Limb (tissue), 2 donors: ENCODE measurements at regions not wholly inside any gene's neighbourhood (a gene's known extent, or its start where the extent isn't known, plus 50 kb on each side); places are given as distances from the start of the nearest gene placed in this dataset.
"Not testable (repeated sequence)": the region's sequence is repeated elsewhere in the genome, so short reads cannot be mapped to it uniquely, and the experiment has no call there.

ENCODE experiments used
- DNase-seq, 2 donors: peaks; one replicate each; pipeline ENCODE4 v3.0.0-alpha.2; 2016; ENCODE audit errors: extremely low spot score in 2 of 2

DNA sequence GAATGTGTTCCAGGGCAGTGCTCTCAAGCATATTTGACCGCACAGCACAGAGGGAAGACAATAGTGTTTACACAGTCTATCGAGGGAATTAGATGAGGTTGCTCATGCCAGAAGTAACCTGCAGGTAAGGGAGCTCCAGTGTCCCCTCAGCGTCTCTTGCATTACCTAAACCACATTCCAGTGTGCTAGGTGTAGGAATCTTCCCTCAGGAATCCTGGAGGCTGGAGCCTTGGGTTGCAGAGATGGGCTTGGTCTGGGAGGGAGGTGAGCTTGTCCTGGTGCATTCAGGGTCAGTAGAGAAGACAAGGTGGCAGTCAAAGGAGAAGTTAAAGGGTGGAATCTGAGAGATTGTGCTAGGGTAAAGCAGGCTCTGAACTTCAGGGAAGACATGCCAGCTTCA lies 56.3 kb downstream of the SOX14 start:
- no peak for DNase-seq

DNA sequence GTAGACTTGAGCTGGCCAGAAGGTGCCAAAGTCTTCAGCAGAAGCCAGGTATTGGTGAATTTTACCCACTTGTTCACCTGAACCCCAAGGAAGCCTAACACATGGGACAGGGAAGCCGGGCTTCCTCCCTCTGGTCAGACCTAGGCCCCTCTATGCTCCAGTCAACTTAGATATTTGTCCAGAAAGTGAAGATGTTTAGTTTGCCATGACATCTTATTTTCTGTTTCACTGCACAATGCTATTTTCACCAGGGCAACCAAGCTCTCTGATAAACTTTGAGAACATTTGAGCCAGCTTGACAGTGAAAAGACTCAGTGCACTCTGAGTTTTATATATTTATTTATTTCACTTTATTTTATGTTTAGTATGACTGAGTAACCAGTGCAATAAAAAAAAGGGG lies 71.0 kb downstream of the SOX14 start:
- DNase-seq, result no peak

GRCh38 chr3:137845194-137845593 lies 81.1 kb downstream of the SOX14 start:
- no peak for DNase-seq

DNA sequence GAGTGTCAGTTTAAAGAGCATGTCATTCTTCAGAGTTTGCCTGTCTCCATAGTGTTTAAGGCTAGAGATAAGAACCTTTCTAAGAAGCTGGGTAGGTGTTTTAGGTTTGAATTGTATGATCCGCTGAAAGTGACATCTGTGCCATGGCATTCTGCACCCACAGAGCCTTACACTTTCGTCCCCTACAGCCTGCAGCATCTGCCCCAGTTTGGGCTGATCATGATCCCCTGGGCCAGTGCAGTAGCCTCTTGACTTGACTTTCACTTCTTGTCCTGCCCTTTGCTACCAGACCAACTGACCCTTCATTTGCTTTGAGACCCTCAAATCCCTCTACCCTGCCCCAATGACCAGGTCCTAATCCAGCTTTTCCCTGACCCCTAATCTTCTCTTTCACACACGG lies 81.6 kb downstream of the SOX14 start:
- no peak for DNase-seq

- peak in 1 of 2 donors; percentile 28 for DNase-seq
Measured at GRCh38 chr3:137852391-137852830, 88.3 kb downstream of the SOX14 start.

GRCh38 chr3:137854533-137855261 lies 90.6 kb downstream of the SOX14 start:
- DNase-seq, result no peak

GRCh38 chr3:137866001-137866400 lies 101.9 kb downstream of the SOX14 start:
- no peak for DNase-seq

- no peak for DNase-seq
Measured at GRCh38 chr3:137866933-137867332, 102.8 kb downstream of the SOX14 start.

DNA sequence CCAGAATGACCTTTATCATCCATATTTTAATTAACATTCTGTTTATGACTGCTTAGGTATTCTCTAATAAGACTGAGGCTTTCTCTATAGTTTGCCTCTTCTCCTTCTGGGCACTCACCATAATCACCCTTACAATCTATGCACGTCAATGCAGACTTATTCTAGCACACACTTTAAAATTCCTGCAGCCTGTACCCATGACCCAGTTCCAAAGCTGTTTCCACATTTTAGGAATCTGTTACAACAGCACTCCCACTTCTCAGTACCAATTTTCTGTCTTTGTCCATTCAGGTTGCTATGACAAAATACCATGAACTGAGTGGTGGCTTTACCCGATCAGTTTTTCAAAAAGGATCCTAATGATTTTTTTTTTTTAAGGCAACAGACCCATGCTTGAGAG lies 103.5 kb downstream of the SOX14 start:
- no peak for DNase-seq

DNA sequence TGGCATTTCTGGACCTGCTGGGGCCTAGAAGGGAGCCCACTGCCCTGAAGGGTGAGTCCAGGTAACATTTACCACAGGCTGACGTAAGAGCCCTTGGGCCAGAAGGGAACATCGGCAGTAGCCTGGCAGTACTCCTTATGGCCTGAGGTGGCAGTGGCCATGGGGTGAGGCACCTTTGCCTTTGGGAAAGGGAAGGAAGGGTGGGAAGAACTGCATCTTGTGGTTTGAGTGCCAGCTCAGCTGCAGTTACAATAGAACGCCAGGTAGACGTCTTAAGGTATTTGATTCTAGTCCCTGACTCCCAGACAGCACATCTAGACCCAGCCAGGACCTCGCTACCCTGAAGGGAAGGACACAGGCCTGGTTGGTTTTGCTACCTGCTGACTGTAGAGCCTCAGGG lies 104.9 kb downstream of the SOX14 start:
- no peak for DNase-seq

DNA sequence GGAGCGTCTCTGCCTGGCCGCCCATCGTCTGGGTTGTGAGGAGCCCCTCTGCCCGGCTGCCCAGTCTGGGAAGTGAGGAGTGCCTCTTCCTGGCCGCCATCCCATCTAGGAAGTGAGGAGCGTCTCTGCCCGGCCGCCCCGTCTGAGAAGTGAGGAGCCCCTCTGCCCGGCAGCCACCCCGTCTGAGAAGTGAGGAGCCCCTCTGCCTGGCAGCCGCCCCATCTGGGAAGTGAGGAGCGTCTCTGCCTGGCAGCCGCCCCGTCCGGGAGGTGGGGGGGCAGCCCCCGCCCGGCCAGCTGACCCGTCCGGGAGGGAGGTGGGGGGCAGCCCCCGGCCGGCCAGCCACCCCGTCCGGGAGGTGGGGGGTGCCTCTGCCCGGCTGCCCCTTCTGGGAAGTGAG lies 108.5 kb downstream of the SOX14 start:
- DNase-seq, result not testable (repeated sequence)

- DNase-seq, result not testable (repeated sequence)
Measured at GRCh38 chr3:137896842-137897241, 113.1 kb upstream of the CLDN18 start.

DNA sequence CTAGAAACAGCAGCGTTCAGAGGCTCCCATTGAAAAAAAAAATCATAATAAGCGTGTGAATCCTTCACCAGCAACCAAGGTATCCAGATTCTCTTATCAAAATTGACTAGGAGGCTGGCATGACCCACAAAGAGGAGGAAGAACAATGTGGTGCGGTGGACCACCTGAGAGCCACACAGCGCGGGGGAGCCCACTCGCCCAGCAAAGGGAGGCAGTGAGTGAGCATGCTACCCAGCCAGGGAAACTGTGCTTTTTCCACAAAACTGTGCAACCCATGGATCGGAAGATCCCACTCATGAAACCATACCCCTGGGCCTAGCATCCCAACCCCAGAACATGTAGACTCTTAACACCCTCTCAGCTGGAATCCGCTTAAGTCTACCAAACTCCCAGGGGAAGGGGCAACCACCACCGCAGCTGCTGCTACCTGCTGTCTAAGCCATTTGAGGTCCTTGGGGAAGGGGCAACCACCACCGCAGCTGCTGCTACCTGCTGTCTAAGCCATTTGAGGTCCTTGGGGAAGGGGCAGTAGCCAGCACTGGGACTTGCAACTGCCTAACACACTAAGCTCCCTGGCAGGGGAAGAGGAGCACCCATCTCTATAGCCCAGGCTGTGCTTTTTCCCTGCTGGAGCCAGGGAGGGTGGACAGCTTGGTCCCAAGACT lies 102.8 kb upstream of the CLDN18 start:
- no peak for DNase-seq

DNA sequence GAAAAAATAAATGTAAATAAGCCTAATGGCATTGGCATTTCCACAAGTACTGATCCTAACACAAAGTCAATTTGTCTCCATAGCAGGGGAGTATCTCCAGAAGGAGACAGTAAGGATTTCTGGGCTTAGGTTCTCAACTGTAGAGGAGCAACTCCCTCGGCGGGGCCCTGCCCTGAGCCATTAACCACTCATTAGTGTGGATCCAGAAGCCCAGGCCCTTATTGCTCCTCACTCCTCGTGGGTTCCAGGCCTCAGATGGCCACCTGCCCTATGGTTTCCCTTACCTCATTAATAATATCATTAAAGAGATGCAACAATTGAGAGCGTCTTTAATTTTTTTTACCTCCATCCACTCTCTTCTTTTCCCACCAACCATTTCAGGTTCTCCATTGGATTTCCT lies 85.3 kb upstream of the CLDN18 start:
- DNase-seq, result no peak

- DNase-seq, result no peak
Measured at GRCh38 chr3:137925080-137925479, 84.9 kb upstream of the CLDN18 start.

DNA sequence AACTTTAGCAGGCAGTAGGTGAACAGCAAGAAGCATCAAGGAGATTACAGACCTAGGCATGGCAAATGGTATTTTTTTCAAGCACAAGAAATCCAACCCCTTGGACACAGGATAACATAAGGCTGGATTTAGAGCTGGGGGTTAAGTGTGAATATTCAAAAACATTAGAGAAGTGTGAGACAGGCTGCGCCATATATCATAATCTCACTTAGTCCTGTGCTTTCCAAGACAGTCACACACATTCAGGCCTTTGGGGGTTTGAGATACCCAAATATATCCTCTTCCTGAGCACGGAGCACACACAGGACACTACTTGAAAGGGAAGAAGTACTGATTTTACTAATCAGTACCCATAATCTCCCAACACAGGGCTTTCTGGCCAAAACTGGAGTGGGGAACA lies 83.0 kb upstream of the CLDN18 start:
- DNase-seq, result no peak

GRCh38 chr3:137930976-137931375 lies 79.0 kb upstream of the CLDN18 start:
- no peak for DNase-seq

GRCh38 chr3:137938876-137939275 lies 71.1 kb upstream of the CLDN18 start:
- DNase-seq, result no peak

DNA sequence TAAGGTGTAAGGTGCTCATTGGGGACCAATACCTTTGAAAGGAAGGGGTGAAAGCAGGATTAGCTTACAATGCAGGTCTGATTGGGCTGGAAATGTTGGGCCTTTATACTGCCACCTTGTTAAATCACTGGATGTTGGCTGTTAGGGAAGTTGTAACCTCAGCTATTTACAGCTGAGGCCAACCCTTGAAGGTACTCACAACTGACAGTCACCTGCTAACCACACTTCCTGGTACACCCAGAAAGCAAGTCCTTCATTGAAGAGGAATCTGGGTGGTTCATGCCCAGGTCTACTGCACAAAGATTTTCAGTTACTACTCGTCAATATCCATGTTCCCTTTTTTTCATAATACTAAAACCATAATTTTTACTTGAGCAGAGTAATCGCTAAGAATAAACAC lies 65.4 kb upstream of the CLDN18 start:
- no peak for DNase-seq

DNA sequence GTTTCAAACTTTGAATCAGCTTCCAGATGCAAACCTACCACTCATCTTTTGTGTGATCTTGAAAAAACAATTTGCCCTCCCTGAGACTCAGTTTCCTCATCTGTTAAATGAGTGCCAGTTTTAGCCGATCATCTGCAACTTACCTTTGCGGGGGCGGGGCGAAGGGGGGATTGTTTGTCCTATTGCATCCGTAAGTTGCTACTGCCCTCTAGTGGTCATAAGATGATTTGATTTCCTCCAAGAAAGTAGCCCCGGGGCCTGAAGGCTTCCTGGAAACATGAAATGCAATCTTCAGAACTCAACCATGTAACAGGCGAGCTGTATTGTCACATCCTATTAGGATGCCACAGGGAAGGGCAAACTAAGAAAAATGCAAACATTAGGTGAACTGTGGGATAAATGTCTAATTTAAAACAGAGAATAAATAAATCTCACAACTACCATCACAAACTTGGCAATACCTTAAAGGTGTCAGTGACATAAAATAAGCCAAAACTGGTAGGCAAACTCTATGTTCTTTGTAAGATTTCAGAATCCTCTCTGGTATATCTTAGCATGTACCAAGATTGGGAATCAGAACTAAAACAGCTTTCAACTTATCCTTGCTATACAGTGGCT lies 63.5 kb upstream of the CLDN18 start:
- peak; percentile 52 for DNase-seq

DNA sequence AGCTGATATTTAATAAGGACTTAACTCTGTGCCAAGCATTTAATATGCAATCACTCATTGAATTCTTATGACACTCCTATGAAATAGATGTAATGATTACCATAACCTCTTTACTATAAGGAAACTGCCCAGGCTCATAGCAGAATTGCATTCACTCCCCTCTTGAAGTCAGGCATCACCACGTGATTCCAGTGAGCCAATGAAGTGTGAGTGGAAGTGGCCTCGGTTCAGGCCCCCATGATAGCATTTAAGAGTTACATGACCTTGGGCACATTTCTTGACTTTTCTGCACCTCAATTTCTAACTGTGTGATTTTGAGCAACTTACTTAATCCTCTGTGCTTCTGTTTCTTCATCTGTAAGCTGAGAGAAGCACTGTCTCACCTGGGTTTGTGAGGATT lies 62.8 kb upstream of the CLDN18 start:
- DNase-seq, result no peak

GRCh38 chr3:137948400-137949072 lies 61.4 kb upstream of the CLDN18 start:
- DNase-seq, result no peak
